ENCODE measurements at regions not wholly inside any gene's neighbourhood (a gene's known extent, or its start where the extent isn't known, plus 50 kb on each side); places are given as distances from the start of the nearest gene placed in this dataset.

DNA sequence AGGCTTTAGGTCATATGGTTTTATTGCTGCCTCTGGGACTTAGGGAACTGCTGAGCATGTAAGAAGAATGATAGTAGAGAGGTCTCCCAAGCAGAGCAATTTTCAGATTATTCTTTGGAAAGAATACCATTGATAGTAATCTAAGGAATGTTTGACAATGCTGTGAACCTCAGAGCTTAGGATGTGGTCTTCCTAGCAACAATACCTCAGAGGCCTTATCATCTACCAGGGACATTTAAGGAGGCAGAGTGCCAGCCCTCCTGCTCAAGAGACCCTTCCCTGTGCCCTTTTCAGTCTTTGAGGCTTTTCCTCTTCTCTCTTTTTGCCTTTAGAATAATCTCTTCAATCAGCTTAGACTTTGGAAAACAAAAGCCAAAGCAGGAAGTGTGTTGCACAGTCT, 272.1 kb downstream of the OXSM start:
- TF ChIP-seq, protein P1, sequence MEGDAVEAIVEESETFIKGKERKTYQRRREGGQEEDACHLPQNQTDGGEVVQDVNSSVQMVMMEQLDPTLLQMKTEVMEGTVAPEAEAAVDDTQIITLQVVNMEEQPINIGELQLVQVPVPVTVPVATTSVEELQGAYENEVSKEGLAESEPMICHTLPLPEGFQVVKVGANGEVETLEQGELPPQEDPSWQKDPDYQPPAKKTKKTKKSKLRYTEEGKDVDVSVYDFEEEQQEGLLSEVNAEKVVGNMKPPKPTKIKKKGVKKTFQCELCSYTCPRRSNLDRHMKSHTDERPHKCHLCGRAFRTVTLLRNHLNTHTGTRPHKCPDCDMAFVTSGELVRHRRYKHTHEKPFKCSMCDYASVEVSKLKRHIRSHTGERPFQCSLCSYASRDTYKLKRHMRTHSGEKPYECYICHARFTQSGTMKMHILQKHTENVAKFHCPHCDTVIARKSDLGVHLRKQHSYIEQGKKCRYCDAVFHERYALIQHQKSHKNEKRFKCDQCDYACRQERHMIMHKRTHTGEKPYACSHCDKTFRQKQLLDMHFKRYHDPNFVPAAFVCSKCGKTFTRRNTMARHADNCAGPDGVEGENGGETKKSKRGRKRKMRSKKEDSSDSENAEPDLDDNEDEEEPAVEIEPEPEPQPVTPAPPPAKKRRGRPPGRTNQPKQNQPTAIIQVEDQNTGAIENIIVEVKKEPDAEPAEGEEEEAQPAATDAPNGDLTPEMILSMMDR (conservative IDR thresholded peaks at IDR 0.05; ENCODE audit: low read depth), result no peak
- POLR2A ChIA-PET (ENCODE audit: low non-redundant PET), result no interaction called here
- CTCF ChIA-PET, result no interaction called here

DNA sequence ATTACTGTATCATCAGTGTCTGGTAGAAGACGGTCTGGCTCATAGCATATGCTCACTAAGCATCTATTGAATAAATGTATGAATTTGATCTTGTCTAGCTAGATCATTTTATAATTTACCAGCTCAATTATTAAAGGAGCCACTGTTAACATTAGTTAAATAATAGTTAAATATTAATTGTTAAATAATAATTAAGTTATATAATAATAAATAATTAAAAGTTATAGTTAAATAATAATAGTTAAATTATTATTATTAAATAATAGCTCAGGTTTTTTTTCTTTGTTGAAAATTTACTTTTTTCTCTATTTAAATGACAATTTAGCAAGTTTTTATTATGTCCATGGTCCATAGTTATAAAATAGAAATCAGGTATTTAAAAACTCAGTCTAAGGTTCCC, 274.4 kb downstream of the OXSM start:
- TF ChIP-seq, protein P1 (conservative IDR thresholded peaks at IDR 0.05; ENCODE audit: low read depth), result no peak
- no peak overlapping the region for H3K27ac ChIP-seq
- DNase-seq (ENCODE audit: low spot score), result no peak
- ChIA-PET CTCF (no interaction called here), POLR2A (ENCODE audit: low non-redundant PET) (no interaction called here)

More for the DNA sequence above, 272.1 kb downstream of the OXSM start:
- H3K27ac ChIP-seq, result no peak overlapping the region
- DNase-seq (ENCODE audit: low spot score), result no peak

DNA sequence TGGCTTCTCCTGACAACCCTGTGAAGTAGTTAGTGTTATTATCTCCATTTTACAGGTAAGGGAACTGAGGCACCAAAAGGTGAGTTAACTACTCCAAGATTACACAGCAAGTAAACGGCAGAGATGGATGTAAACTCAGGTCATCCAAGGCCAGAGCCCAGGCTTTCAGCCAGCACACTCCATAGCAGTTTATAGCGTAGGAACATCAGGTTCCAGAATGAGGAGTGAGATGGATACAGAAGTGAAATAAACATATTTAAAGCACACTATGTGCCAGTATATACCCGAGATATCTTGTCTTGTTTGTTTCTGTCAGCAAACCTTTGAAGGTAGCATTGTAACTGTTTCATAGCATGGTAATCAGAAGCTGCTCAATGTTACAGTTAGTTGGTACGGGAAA, 279.0 kb downstream of the OXSM start:
- H3K27ac ChIP-seq, result no peak overlapping the region
- TF ChIP-seq, protein P1 (conservative IDR thresholded peaks at IDR 0.05; ENCODE audit: low read depth), result no peak
- no peak for DNase-seq (ENCODE audit: low spot score)

DNA sequence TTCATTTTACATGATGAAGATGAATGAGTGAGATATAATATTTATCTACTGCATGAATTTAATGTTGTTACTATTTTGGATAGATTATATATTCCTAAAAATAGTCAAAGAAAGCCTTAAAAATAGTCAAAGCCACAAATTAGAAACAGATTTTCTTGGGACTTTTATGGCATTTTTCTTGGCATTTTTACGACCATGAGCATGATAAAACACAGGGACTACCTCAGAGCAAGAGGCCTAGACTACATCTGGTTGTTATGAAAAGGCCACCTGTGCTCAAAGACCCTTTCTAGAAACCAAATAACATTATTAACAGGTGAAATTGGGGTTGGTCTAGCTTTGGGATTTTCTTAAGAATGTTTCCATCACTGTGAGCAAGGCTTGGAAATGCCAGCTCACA, 281.0 kb downstream of the OXSM start:
- TF ChIP-seq, protein P1 (conservative IDR thresholded peaks at IDR 0.05; ENCODE audit: low read depth), result no peak
- DNase-seq (ENCODE audit: low spot score), result no peak
- no peak overlapping the region for H3K27ac ChIP-seq
- CTCF ChIA-PET, result no interaction called here
- POLR2A ChIA-PET (ENCODE audit: low non-redundant PET), result no interaction called here

More for the DNA sequence above, 279.0 kb downstream of the OXSM start:
- CTCF ChIA-PET, result no interaction called here
- POLR2A ChIA-PET (ENCODE audit: low non-redundant PET), result no interaction called here

DNA sequence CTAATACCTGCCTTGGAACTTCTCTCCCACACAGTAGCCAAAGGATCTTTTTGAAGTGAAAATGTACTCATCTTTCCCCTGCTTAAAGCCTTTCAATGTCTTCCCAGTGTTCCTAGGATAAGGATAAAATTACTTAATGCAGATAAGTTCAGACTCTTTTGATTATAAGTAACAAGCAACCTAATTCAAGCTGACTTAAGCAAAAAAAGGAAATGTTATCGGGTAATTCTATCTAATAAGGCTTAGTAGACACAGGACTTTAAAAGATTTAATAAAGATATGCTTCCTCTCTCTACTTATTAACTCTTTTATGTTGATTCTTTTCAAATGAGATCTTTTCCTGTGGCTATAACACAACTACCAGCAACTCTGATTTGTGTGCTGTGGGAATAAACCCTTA, 284.2 kb downstream of the OXSM start:
- no peak overlapping the region for H3K27ac ChIP-seq
- no peak for DNase-seq (ENCODE audit: low spot score)
- TF ChIP-seq, protein P1 (conservative IDR thresholded peaks at IDR 0.05; ENCODE audit: low read depth), result no peak
- POLR2A ChIA-PET (ENCODE audit: low non-redundant PET), result no interaction called here
- CTCF ChIA-PET, result no interaction called here

DNA sequence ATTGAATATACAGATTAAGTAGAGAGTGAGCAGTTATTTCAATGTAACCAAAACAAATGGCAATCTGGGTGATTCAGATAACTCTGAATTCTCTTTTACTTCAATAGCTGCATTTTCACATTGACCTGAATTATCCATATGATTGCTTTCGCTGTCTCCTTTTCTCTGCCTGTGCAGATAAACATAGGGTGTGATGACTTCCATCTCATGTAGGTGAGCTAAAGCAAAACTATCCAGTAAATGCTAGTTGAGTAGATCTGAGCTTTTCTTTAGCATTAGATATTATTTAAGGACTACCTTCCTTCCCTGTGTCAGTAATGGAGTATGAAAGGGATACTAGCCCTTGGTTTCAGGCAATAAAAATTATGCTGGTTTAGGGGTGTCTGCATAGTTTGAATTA, 288.6 kb downstream of the OXSM start:
- TF ChIP-seq, protein P1 (conservative IDR thresholded peaks at IDR 0.05; ENCODE audit: low read depth), result no peak
- no peak for DNase-seq (ENCODE audit: low spot score)
- ChIA-PET CTCF (no interaction called here), POLR2A (ENCODE audit: low non-redundant PET) (no interaction called here)
- no peak overlapping the region for H3K27ac ChIP-seq

DNA sequence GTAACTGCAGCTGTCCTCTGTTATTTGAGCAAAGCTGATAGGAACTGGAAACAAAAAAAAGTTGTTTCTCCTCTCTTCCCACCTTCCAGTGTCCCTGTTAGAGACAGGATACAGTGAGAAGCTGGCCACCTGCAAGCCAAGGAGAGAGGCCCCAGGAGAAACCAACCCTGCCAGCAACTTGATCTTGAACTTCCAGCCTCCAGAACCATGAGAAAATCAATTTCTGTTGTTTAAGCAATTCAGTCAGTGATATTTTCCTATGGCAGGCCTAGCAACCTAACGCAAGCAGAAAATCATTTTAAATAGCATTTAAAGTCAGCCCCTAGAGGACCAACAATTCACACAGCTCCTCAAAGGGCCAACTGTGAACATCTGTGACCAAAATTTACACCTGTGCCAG, 291.3 kb downstream of the OXSM start:
- ChIA-PET POLR2A (ENCODE audit: low non-redundant PET) (no interaction called here), CTCF (no interaction called here)
- TF ChIP-seq, protein P1 (conservative IDR thresholded peaks at IDR 0.05; ENCODE audit: low read depth), result no peak
- H3K27ac ChIP-seq, result no peak overlapping the region
- no peak for DNase-seq (ENCODE audit: low spot score)

All from RWPE1 (cell line).